HUES48 (cell line): ENCODE measurements at regions not wholly inside any gene's neighbourhood (a gene's known extent, or its start where the extent isn't known, plus 50 kb on each side); places are given as distances from the start of the nearest gene placed in this dataset.

Experiments
- H3K27ac ChIP-seq: one replicate; pipeline ENCODE4 v1.7.0; 2013; ENCODE audit warnings: low read depth, low read length, inconsistent platforms
- H3K27me3 ChIP-seq: 2 replicates; pipeline ENCODE4 v1.6.1; 2013; ENCODE audit warnings: mild to moderate bottlenecking, low read length; ENCODE audit not compliant: control insufficient read depth, insufficient read depth
- H3K36me3 ChIP-seq: 2 replicates; pipeline ENCODE4 v1.6.1; 2013; ENCODE audit warnings: low read length; ENCODE audit not compliant: control insufficient read depth, insufficient read depth
- H3K4me1 ChIP-seq: 2 replicates; pipeline ENCODE4 v1.6.1; 2013; ENCODE audit warnings: mild to moderate bottlenecking, low read length; ENCODE audit not compliant: control insufficient read depth, insufficient read depth
- H3K4me3 ChIP-seq: 2 replicates; pipeline ENCODE4 v1.5.1; 2013; ENCODE audit warnings: mild to moderate bottlenecking, low read depth, low read length
- H3K9ac ChIP-seq: 2 replicates; pipeline ENCODE4 v1.6.1; 2013; ENCODE audit warnings: mild to moderate bottlenecking, low read depth, low read length, moderate library complexity
- H3K9me3 ChIP-seq: 2 replicates; pipeline ENCODE4 v1.6.1; 2013; ENCODE audit warnings: low read length; ENCODE audit not compliant: control insufficient read depth, insufficient read depth

DNA sequence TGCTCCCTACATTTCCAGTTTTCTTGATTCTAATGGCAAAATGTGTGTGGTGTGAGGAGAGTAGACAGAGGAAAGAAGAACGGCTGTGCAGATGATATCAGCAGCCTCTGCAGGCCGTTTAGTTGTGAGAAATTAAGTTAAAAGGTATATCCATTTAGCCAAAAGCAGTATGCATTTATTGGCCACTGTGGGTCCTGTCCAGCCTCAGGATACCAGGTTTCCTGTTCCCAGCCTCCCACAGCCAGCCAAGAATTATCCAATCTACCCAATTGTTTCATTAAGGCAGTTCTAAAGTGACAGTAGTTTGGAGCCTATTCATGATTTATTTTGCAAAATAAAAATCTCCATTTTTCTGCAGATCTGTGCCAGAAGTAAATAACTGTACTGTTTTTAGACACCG is 107.5 kb downstream of the TMEM18 start:
- no peak overlapping the region for H3K27ac ChIP-seq
- H3K4me1 ChIP-seq: no peaks in the 10 kb centered on the region
- no peaks in the 10 kb centered on the region for H3K9me3 ChIP-seq
- no peak overlapping the region for H3K4me3 ChIP-seq
- H3K9ac ChIP-seq: no peak overlapping the region
- no peaks in the 10 kb centered on the region for H3K36me3 ChIP-seq
- H3K27me3 ChIP-seq: no peaks in the 10 kb centered on the region

DNA sequence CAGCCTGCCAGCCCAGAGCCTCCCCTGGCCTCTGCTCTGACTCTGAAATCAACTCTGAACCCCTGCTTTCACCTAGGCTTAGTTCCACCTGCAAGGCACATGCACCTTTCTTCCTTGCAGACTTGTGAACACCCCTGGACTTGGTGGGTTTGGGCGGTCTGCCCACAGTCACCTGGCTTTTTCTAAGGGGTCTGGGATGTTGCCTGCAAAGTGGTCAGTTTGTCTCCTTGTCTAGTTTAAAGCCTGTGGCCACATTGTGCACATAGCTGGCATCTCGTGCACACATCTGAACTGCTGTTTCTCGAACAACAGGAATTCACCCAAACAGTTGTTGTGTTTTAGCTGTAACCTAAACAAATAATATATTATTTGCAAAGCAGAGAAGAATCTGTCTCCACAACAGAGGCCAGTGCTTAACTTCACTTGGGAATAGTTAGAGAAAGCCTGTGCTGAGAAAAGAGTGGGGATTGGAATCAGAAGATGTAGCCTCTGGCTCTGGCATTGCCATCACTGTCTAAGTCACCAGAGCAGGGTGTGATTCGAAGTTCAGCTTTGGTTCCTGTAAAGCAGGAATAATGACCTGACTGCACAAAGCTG is 108.5 kb downstream of the TMEM18 start:
- Histone ChIP-seq H3K27ac (no peak overlapping the region), H3K27me3 (no peaks in the 10 kb centered on the region), H3K36me3 (no peaks in the 10 kb centered on the region), H3K4me3 (no peak overlapping the region), H3K9ac (no peak overlapping the region), H3K9me3 (no peaks in the 10 kb centered on the region), H3K4me1 (no peaks in the 10 kb centered on the region)

- no peaks in the 10 kb centered on the region for H3K9me3 ChIP-seq
- H3K9ac ChIP-seq: no peak overlapping the region
- no peaks in the 10 kb centered on the region for H3K4me1 ChIP-seq
- H3K36me3 ChIP-seq: no peaks in the 10 kb centered on the region
- no peak overlapping the region for H3K4me3 ChIP-seq
- no peak overlapping the region for H3K27ac ChIP-seq
- H3K27me3 ChIP-seq: no peaks in the 10 kb centered on the region
Observed at GRCh38 chr2:567865-568638, 109.2 kb downstream of the TMEM18 start.

GRCh38 chr2:567496-567864 is 109.7 kb downstream of the TMEM18 start:
- Histone ChIP-seq H3K27me3 (no peaks in the 10 kb centered on the region), H3K9me3 (no peaks in the 10 kb centered on the region), H3K4me1 (no peaks in the 10 kb centered on the region), H3K36me3 (no peaks in the 10 kb centered on the region), H3K27ac (no peak overlapping the region), H3K9ac (no peak overlapping the region), H3K4me3 (no peak overlapping the region)

DNA sequence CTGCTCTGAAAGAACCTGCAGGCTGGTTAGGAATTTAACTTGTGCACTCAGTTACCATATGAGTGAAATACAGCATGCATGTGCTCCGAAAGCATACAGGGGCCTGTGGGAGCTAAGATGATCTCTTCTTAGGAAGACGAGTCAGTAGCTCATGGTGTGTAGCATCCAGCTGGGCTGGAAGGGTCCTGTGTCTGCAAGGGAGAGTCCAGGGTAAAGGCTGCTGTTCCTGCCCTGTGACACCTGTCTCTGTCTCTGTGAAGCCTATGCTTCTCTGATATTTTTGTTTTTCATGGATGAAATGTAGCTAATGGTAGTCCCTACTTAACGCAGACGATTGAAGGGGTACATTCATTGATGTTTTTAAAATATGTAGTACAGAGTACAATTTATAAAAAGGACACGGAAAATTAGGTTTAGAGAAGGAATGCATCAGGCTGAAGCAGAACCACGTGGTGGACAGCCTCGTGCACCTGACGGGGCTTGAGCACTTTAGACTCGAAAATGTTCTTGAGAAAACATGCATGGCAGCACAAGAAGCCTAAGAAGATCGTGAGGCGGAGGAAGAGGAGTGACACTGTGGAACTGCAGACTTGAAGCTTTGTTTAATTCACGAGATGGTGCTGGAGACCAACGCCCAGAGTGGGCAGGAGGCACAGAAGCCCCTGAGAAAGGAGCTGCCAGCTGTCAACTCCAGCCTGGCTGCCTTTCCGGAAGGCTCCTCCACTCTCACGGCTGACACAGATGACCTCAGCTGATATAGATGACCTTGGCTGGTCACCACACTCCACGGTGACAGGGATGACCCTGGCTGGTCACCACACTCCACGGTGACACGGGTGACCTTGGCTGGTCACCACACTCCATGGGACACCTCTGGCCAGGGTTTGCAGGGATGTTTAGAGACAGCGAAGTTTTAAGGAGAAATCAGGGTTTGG is 110.6 kb downstream of the TMEM18 start:
- Histone ChIP-seq H3K9ac (no peak overlapping the region), H3K27me3 (no peaks in the 10 kb centered on the region), H3K36me3 (no peaks in the 10 kb centered on the region), H3K9me3 (no peaks in the 10 kb centered on the region), H3K27ac (no peak overlapping the region), H3K4me1 (no peaks in the 10 kb centered on the region), H3K4me3 (no peak overlapping the region)

- Histone ChIP-seq H3K9me3 (no peaks in the 10 kb centered on the region), H3K9ac (no peak overlapping the region), H3K4me3 (no peak overlapping the region), H3K27ac (no peak overlapping the region), H3K27me3 (no peaks in the 10 kb centered on the region; the same call in 1 of the 2 replicates), H3K4me1 (no peaks in the 10 kb centered on the region), H3K36me3 (no peaks in the 10 kb centered on the region)
Observed at GRCh38 chr2:564471-565181, 112.6 kb downstream of the TMEM18 start.

GRCh38 chr2:563512-563911 is 113.7 kb downstream of the TMEM18 start:
- no peaks in the 10 kb centered on the region for H3K4me1 ChIP-seq
- H3K4me3 ChIP-seq: no peak overlapping the region
- no peaks in the 10 kb centered on the region; the same call in 1 of the 2 replicates for H3K27me3 ChIP-seq
- no peaks in the 10 kb centered on the region for H3K9me3 ChIP-seq
- no peak overlapping the region for H3K27ac ChIP-seq
- no peak overlapping the region for H3K9ac ChIP-seq
- no peaks in the 10 kb centered on the region for H3K36me3 ChIP-seq

GRCh38 chr2:562391-563364 is 114.5 kb downstream of the TMEM18 start:
- Histone ChIP-seq H3K27me3 (no peaks in the 10 kb centered on the region; the same call in 1 of the 2 replicates), H3K36me3 (no peaks in the 10 kb centered on the region), H3K9me3 (no peaks in the 10 kb centered on the region), H3K9ac (no peak overlapping the region), H3K4me3 (no peak overlapping the region), H3K4me1 (no peaks in the 10 kb centered on the region), H3K27ac (no peak overlapping the region)

DNA sequence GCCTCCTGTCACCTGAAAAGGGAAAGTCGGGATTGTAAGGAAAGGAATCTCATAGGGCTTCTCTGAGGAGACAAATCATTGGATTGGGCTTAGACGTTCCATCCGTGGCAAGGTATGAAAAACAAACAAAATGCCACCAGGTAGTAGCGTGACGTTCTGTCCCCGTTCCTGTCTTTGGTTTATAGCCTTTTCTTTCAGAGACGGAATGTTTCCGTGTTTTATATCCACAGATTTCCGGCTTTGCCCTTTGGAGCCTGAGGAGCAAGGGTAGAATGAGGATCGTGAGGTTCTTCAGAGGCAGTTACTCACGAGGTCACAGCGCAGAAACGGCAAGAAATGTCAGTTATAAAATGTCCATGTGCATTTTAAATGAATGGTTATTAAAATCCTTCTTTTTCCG is 118.3 kb downstream of the TMEM18 start:
- Histone ChIP-seq H3K9me3 (no peaks in the 10 kb centered on the region), H3K36me3 (no peaks in the 10 kb centered on the region), H3K4me3 (no peak overlapping the region), H3K27me3 (no peaks in the 10 kb centered on the region; the same call in 1 of the 2 replicates), H3K27ac (no peak overlapping the region), H3K9ac (no peak overlapping the region), H3K4me1 (no peaks in the 10 kb centered on the region)

DNA sequence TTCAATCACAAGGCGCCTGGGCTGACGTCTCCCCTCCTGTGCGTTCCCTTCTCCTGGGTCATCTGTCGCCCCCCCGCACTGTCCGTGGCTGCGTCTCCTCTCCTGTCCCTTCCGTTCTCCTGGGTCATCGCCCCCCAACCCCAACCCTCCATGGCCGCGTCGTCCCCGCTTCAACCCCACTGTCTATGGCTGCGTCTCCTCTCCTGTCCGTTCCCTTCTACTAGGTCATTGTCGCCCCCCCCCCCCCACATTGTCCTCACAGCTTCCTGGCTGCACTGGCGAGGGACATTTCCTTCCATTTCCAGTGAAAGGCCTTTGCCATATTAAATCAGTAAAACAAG is 118.9 kb downstream of the TMEM18 start:
- no peak overlapping the region for H3K4me3 ChIP-seq
- H3K9me3 ChIP-seq: no peaks in the 10 kb centered on the region
- no peaks in the 10 kb centered on the region for H3K4me1 ChIP-seq
- no peaks in the 10 kb centered on the region for H3K36me3 ChIP-seq
- no peaks in the 10 kb centered on the region; the same call in 1 of the 2 replicates for H3K27me3 ChIP-seq
- no peak overlapping the region for H3K9ac ChIP-seq
- H3K27ac ChIP-seq: no peak overlapping the region
